ENCODE measurements at regions not wholly inside any gene's neighbourhood (a gene's known extent, or its start where the extent isn't known, plus 50 kb on each side); places are given as distances from the start of the nearest gene placed in this dataset.
A peak's percentile ranks its signal among the peaks of the same experiment; 100 is the strongest.

- DNase-seq (ENCODE audit: low spot score) (no peak), ATAC-seq (ENCODE audit: low read depth) (no peak)
- no peak for TF ChIP-seq CTCF (IDR thresholded peaks at IDR 0.05; ENCODE audit: poor library complexity, severe bottlenecking)
- Histone ChIP-seq H3K27ac (ENCODE audit: poor library complexity, severe bottlenecking) (no peak overlapping the region), H3K4me1 (ENCODE audit: insufficient read depth, poor library complexity, severe bottlenecking) (no peaks in the 10 kb centered on the region), H3K9me3 (ENCODE audit: severe bottlenecking) (no peaks in the 10 kb centered on the region), H3K27me3 (ENCODE audit: insufficient read depth, poor library complexity, severe bottlenecking) (peaks cover 4% of the 10 kb centered on the region), H3K36me3 (ENCODE audit: low read depth) (no peaks in the 10 kb centered on the region), H3K4me3 (ENCODE audit: severe bottlenecking) (no peak overlapping the region)
Measured at GRCh38 chr5:30930736-30931135, 262.8 kb upstream of the CDH6 start.

GRCh38 chr5:30928956-30929355 is 264.5 kb upstream of the CDH6 start:
- no peak overlapping the region for H3K4me3 ChIP-seq (ENCODE audit: severe bottlenecking)
- DNase-seq (ENCODE audit: low spot score) (no peak), ATAC-seq (ENCODE audit: low read depth) (no peak)
- no peaks in the 10 kb centered on the region for H3K36me3 ChIP-seq (ENCODE audit: low read depth)
- no peak for TF ChIP-seq CTCF (IDR thresholded peaks at IDR 0.05; ENCODE audit: poor library complexity, severe bottlenecking)
- H3K9me3 ChIP-seq (ENCODE audit: severe bottlenecking): no peaks in the 10 kb centered on the region
- H3K4me1 ChIP-seq (ENCODE audit: insufficient read depth, poor library complexity, severe bottlenecking): no peaks in the 10 kb centered on the region
- no peak overlapping the region for H3K27ac ChIP-seq (ENCODE audit: poor library complexity, severe bottlenecking)
- H3K27me3 ChIP-seq (ENCODE audit: insufficient read depth, poor library complexity, severe bottlenecking): peaks cover 6% of the 10 kb centered on the region

GRCh38 chr5:30926218-30926617 is 267.3 kb upstream of the CDH6 start:
- no peak overlapping the region for H3K27ac ChIP-seq (ENCODE audit: poor library complexity, severe bottlenecking)
- H3K27me3 ChIP-seq (ENCODE audit: insufficient read depth, poor library complexity, severe bottlenecking): peaks cover 6% of the 10 kb centered on the region
- no peaks in the 10 kb centered on the region for H3K4me1 ChIP-seq (ENCODE audit: insufficient read depth, poor library complexity, severe bottlenecking)
- H3K9me3 ChIP-seq (ENCODE audit: severe bottlenecking): no peaks in the 10 kb centered on the region
- ATAC-seq (ENCODE audit: low read depth) (no peak), DNase-seq (ENCODE audit: low spot score) (no peak)
- no peaks in the 10 kb centered on the region for H3K36me3 ChIP-seq (ENCODE audit: low read depth)
- no peak for TF ChIP-seq CTCF (IDR thresholded peaks at IDR 0.05; ENCODE audit: poor library complexity, severe bottlenecking)
- H3K4me3 ChIP-seq (ENCODE audit: severe bottlenecking): no peak overlapping the region

GRCh38 chr5:30921388-30921787 is 272.1 kb upstream of the CDH6 start:
- Histone ChIP-seq H3K9me3 (ENCODE audit: severe bottlenecking) (no peaks in the 10 kb centered on the region), H3K27ac (ENCODE audit: poor library complexity, severe bottlenecking) (no peak overlapping the region), H3K4me1 (ENCODE audit: insufficient read depth, poor library complexity, severe bottlenecking) (no peaks in the 10 kb centered on the region), H3K4me3 (ENCODE audit: severe bottlenecking) (no peak overlapping the region), H3K27me3 (ENCODE audit: insufficient read depth, poor library complexity, severe bottlenecking) (peaks cover 11% of the 10 kb centered on the region), H3K36me3 (ENCODE audit: low read depth) (no peaks in the 10 kb centered on the region)
- DNase-seq (ENCODE audit: low spot score): no peak
- TF ChIP-seq CTCF (IDR thresholded peaks at IDR 0.05; ENCODE audit: poor library complexity, severe bottlenecking): no peak
- ATAC-seq (ENCODE audit: low read depth): no peak

- Histone ChIP-seq H3K4me1 (ENCODE audit: insufficient read depth, poor library complexity, severe bottlenecking) (no peaks in the 10 kb centered on the region), H3K27ac (ENCODE audit: poor library complexity, severe bottlenecking) (no peak overlapping the region), H3K4me3 (ENCODE audit: severe bottlenecking) (no peak overlapping the region), H3K36me3 (ENCODE audit: low read depth) (no peaks in the 10 kb centered on the region), H3K9me3 (ENCODE audit: severe bottlenecking) (no peaks in the 10 kb centered on the region), H3K27me3 (ENCODE audit: insufficient read depth, poor library complexity, severe bottlenecking) (peaks cover 13% of the 10 kb centered on the region)
- ATAC-seq (ENCODE audit: low read depth) (peak; percentile 63), DNase-seq (ENCODE audit: low spot score) (no peak)
- TF ChIP-seq CTCF (IDR thresholded peaks at IDR 0.05; ENCODE audit: poor library complexity, severe bottlenecking): no peak
Measured at GRCh38 chr5:30918171-30918570, 275.3 kb upstream of the CDH6 start.
